GM23248 (cell line): ENCODE measurements at regions not wholly inside any gene's neighbourhood (a gene's known extent, or its start where the extent isn't known, plus 50 kb on each side); places are given as distances from the start of the nearest gene placed in this dataset.

Source experiments
- DNase-seq: peaks from one replicate; pipeline ENCODE4 v3.0.0-alpha.2; 2015
- H2AFZ ChIP-seq: fragments of 200-600 bp; sonication (generic); 2 replicates; pipeline ENCODE4 v1.6.1; 2016; ENCODE audit warnings: antibody characterized with exemption
- H3F3A ChIP-seq: fragments of 200-600 bp; sonication (generic); 2 replicates; pipeline ENCODE4 v1.6.1; 2016; ENCODE audit warnings: mild to moderate bottlenecking, antibody characterized with exemption, mixed run types; ENCODE audit not compliant: insufficient read depth
- H3K27ac ChIP-seq: fragments of 200-600 bp; sonication (generic); 2 replicates; pipeline ENCODE4 v1.5.1; 2016; ENCODE audit warnings: mild to moderate bottlenecking
- H3K27me3 ChIP-seq: fragments of 200-600 bp; sonication (generic); replicated peaks from 2 replicates; pipeline ENCODE4 v1.6.1; 2016; ENCODE audit warnings: mild to moderate bottlenecking; ENCODE audit not compliant: insufficient read depth
- H3K36me3 ChIP-seq: fragments of 200-600 bp; sonication (generic); 2 replicates; pipeline ENCODE4 v1.6.1; 2016; ENCODE audit warnings: low read depth, mild to moderate bottlenecking
- H3K4me1 ChIP-seq: fragments of 200-600 bp; sonication (generic); 2 replicates; pipeline ENCODE4 v1.6.1; 2016; ENCODE audit warnings: mild to moderate bottlenecking; ENCODE audit not compliant: insufficient read depth
- H3K4me2 ChIP-seq: fragments of 200-600 bp; sonication (generic); one replicate; pipeline ENCODE4 v1.6.1; 2016; ENCODE audit warnings: mild to moderate bottlenecking; ENCODE audit not compliant: unreplicated experiment
- H3K4me3 ChIP-seq: fragments of 200-600 bp; sonication (generic); 2 replicates; pipeline ENCODE4 v1.5.1; 2016; ENCODE audit warnings: mild to moderate bottlenecking
- H3K79me2 ChIP-seq: fragments of 200-600 bp; sonication (generic); 2 replicates; pipeline ENCODE4 v1.6.1; 2016; ENCODE audit warnings: mild to moderate bottlenecking; ENCODE audit not compliant: insufficient read depth
- H3K9ac ChIP-seq: fragments of 200-600 bp; sonication (generic); 2 replicates; pipeline ENCODE4 v1.6.1; 2016; ENCODE audit warnings: mild to moderate bottlenecking
- H3K9me2 ChIP-seq: fragments of 200-600 bp; sonication (generic); 2 replicates; pipeline ENCODE4 v1.6.1; 2016; ENCODE audit warnings: mixed run types, mild to moderate bottlenecking, moderate library complexity; ENCODE audit not compliant: insufficient read depth
- H3K9me3 ChIP-seq: fragments of 200-600 bp; sonication (generic); one replicate; pipeline ENCODE4 v1.6.1; 2017; ENCODE audit warnings: low read depth
- H4K20me1 ChIP-seq: fragments of 200-600 bp; sonication (generic); 2 replicates; pipeline ENCODE4 v1.6.0; 2016; ENCODE audit not compliant: insufficient read depth
- EZH2 ChIP-seq: fragments of 200-600 bp; sonication (generic); IDR thresholded peaks from 2 replicates; pipeline ENCODE4 v1.6.1; 2018; ENCODE audit warnings: antibody characterized with exemption, mild to moderate bottlenecking; ENCODE audit not compliant: insufficient read depth, poor library complexity, severe bottlenecking
- EZH2phosphoT487 ChIP-seq: fragments of 200-600 bp; sonication (generic); IDR thresholded peaks from 2 replicates; pipeline ENCODE4 v1.6.1; 2018; ENCODE audit warnings: antibody characterized with exemption, moderate library complexity, mild to moderate bottlenecking, low read depth; ENCODE audit not compliant: insufficient read depth
- WGBS, 2 experiments: methylation state at CpG; one replicate each; pipeline ENCODE4 v1.1.6; 2015 to 2017; ENCODE audit warnings: low lambda C conversion rate in 2 of 2, low coverage in 1 of 2; ENCODE audit errors: missing lambda C conversion rate in 2 of 2; 5-methylcytosine and 5-hydroxymethylcytosine counted together
- in situ Hi-C: fragments of 300-500 bp; cut with MboI; formaldehyde crosslinking; loops from 2 replicates; pipeline ENCODE4 v1.15.0; 2020

DNA sequence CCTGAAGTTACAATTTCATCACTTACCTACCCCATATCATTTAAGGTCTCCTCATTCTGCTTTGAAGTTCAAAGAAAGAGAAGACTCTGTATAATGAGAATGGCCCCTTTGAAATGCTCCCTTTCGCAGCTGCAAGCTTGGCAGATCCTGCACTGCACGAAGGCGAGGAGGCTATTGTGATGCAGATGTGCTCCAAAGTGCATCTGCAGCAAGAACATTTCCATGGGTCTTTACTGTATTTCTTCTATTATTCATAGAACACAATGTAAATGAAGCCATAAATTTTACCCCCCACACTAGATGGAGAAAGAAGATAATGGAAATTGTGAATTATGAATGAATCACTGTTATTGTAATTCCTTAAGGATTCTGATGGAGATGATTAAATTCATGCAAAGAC lies 178.7 kb downstream of the CHD9NB start:
- Histone ChIP-seq H3K27me3 (no peaks in the 10 kb centered on the region), H3K4me1 (no peaks in the 10 kb centered on the region), H3K36me3 (no peaks in the 10 kb centered on the region), H4K20me1 (no peaks in the 10 kb centered on the region), H3K4me3 (no peak overlapping the region), H3K79me2 (no peaks in the 10 kb centered on the region), H2AFZ (no peak overlapping the region), H3K4me2 (no peak overlapping the region), H3K9me3 (no peaks in the 10 kb centered on the region), H3K27ac (no peak overlapping the region), H3K9me2 (no peaks in the 10 kb centered on the region), H3K9ac (no peak overlapping the region), H3F3A (no peaks in the 10 kb centered on the region)
- WGBS, 2 experiments: 9 to 15% methylated on average over 3 of the region's 3 CpGs
- no peak for DNase-seq
- TF ChIP-seq EZH2 (no peak), EZH2phosphoT487 (no peak)
- in situ Hi-C loops: no loop called here

DNA sequence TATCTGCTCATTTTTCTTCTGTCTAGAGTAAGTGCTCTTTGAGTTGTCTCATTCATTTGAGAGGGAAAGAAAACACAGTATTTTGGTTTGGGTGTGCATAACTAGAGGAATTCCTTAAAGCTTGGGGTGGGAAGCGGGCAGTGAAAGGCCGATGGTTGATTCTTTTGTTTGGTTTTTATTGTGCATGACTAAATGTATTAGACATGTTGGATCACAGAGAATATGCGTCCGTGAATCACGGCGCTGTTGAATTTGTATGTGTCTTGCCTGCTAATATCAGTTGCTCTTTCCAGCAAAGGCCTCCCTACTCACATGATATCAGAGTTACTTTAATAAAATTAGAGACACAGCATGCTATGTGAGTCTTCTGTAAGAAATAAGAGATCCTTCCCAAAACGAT lies 180.0 kb downstream of the CHD9NB start:
- Histone ChIP-seq H3K4me1 (no peaks in the 10 kb centered on the region), H3K4me3 (no peak overlapping the region), H3K4me2 (no peak overlapping the region), H3K79me2 (no peaks in the 10 kb centered on the region), H2AFZ (no peak overlapping the region), H3K9ac (no peak overlapping the region), H3K27ac (no peak overlapping the region), H3K27me3 (no peaks in the 10 kb centered on the region), H3K9me2 (no peaks in the 10 kb centered on the region), H4K20me1 (no peaks in the 10 kb centered on the region), H3K9me3 (no peaks in the 10 kb centered on the region), H3F3A (no peaks in the 10 kb centered on the region), H3K36me3 (no peaks in the 10 kb centered on the region)
- WGBS, 2 experiments: 59 to 63% methylated on average over 7 of the region's 7 CpGs
- in situ Hi-C loops: no loop called here
- no peak for DNase-seq
- TF ChIP-seq EZH2: no peak
- no peak for TF ChIP-seq EZH2phosphoT487

DNA sequence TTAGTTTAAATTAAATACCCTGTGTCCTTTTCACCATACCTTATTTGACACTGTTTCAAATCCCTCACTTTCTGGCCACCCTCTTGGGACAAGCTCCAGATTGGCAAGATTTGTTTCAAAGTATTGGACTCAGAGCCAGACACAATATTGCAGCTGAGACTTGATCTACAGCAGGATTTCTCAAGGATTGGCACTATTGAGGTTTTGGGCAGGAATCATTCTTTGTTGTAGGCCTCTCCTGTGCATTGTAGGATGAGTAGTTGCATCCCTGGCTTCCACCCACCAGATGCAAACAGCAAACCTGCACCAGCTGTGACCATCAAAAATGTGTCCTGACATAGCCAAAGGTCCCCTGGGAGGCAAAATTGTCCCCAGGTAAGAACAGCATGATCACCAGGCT lies 181.2 kb downstream of the CHD9NB start:
- Histone ChIP-seq H3K27me3 (no peaks in the 10 kb centered on the region), H2AFZ (no peak overlapping the region), H3K9ac (no peak overlapping the region), H3K4me3 (no peak overlapping the region), H3F3A (no peaks in the 10 kb centered on the region), H3K36me3 (no peaks in the 10 kb centered on the region), H3K9me3 (no peaks in the 10 kb centered on the region), H3K79me2 (no peaks in the 10 kb centered on the region), H3K4me2 (no peak overlapping the region), H3K27ac (no peak overlapping the region), H3K4me1 (no peaks in the 10 kb centered on the region), H3K9me2 (no peaks in the 10 kb centered on the region), H4K20me1 (no peaks in the 10 kb centered on the region)
- DNase-seq: no peak
- in situ Hi-C loops: no loop called here
- TF ChIP-seq EZH2phosphoT487: no peak
- no peak for TF ChIP-seq EZH2

DNA sequence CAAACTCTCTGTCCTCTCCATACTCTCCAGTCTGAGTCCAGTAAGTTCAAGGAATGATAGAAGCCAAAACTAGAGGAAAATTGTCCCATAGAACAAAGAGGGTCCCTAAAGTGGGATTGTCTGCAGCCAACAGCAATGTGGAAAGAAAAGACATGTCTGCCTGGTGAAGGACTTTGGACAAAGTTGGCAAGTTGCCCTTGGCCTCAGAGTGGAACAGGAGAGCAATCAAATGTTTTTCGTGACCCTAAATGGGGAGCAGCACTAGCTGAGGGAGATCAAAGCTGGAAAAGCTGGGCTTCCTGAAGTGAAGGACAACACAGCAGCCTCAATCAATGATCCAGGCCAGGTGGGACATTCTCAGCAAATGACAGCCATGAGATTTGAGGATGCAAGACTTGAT lies 183.5 kb downstream of the CHD9NB start:
- H3K4me2 ChIP-seq: no peak overlapping the region
- no peak overlapping the region for H3K9ac ChIP-seq
- no peaks in the 10 kb centered on the region for H3K79me2 ChIP-seq
- no peaks in the 10 kb centered on the region for H4K20me1 ChIP-seq
- no peaks in the 10 kb centered on the region for H3K36me3 ChIP-seq
- H3K9me3 ChIP-seq: no peaks in the 10 kb centered on the region
- in situ Hi-C loops: no loop called here
- no peak for TF ChIP-seq EZH2phosphoT487
- no peak overlapping the region for H3K27ac ChIP-seq
- H2AFZ ChIP-seq: no peak overlapping the region
- H3K9me2 ChIP-seq: no peaks in the 10 kb centered on the region
- H3K4me3 ChIP-seq: no peak overlapping the region
- no peaks in the 10 kb centered on the region for H3F3A ChIP-seq
- no peak for DNase-seq
- H3K27me3 ChIP-seq: no peaks in the 10 kb centered on the region
- H3K4me1 ChIP-seq: no peaks in the 10 kb centered on the region
- WGBS, 2 experiments: 0 to 8% methylated on average over 1 of the region's 1 CpG

DNA sequence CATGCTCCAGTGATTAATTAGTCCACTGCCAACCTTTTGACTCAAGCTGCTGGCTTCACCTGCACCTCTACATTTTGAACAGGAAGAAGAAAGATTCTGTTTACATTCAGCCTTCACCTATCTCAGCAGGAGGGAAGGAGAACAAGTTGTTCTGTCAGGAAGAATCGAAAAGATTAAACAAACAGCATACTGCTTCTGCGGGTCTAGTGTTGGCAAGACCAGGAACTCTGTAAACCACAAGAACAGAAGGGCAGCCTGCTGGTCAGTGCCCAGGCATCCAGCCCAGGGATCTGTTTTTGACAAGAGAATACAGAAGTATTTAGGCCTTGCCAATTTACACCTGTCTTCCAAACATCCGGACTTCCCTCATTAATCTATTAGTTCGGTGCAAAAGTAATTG lies 189.7 kb downstream of the CHD9NB start:
- Histone ChIP-seq H3K27ac (no peak overlapping the region), H3K36me3 (no peaks in the 10 kb centered on the region), H3K27me3 (no peaks in the 10 kb centered on the region), H4K20me1 (no peaks in the 10 kb centered on the region), H3K4me2 (no peak overlapping the region), H3K9me2 (no peaks in the 10 kb centered on the region), H3K4me1 (no peaks in the 10 kb centered on the region), H2AFZ (no peak overlapping the region), H3K9me3 (no peaks in the 10 kb centered on the region), H3K4me3 (no peak overlapping the region), H3F3A (no peaks in the 10 kb centered on the region), H3K9ac (no peak overlapping the region), H3K79me2 (no peaks in the 10 kb centered on the region)
- in situ Hi-C loops: no loop called here
- no peak for DNase-seq
- TF ChIP-seq EZH2phosphoT487: no peak
- TF ChIP-seq EZH2: no peak
- 55 to 64% methylated on average over 4 of the region's 4 CpGs for WGBS, 2 experiments
